Activated naive CD8-positive, alpha-beta T cell treated with anti-CD3 and anti-CD28 coated beads for 36 hours (primary cell): ENCODE measurements at regions not wholly inside any gene's neighbourhood (a gene's known extent, or its start where the extent isn't known, plus 50 kb on each side); places are given as distances from the start of the nearest gene placed in this dataset.
A peak's percentile ranks its signal among the peaks of the same experiment; 100 is the strongest.

Source experiments
- DNase-seq: peaks from one replicate; pipeline ENCODE4 v3.0.0; 2021
- H3K27ac Mint-ChIP-seq: one replicate; pipeline ENCODE4 v1.8.0; 2022; ENCODE audit warnings: mild to moderate bottlenecking, moderate library complexity, mixed read lengths
- H3K27me3 Mint-ChIP-seq: one replicate; pipeline ENCODE4 v1.8.0; 2022; ENCODE audit warnings: mild to moderate bottlenecking, mixed read lengths
- H3K36me3 Mint-ChIP-seq: one replicate; pipeline ENCODE4 v1.8.0; 2021; ENCODE audit warnings: mild to moderate bottlenecking, mixed read lengths
- H3K4me1 Mint-ChIP-seq: one replicate; pipeline ENCODE4 v1.8.0; 2021; ENCODE audit warnings: mixed read lengths
- H3K4me3 Mint-ChIP-seq: one replicate; pipeline ENCODE4 v1.8.0; 2022; ENCODE audit warnings: mild to moderate bottlenecking, moderate library complexity, mixed read lengths
- H3K9me3 Mint-ChIP-seq: one replicate; pipeline ENCODE4 v1.8.0; 2022; ENCODE audit warnings: mixed read lengths

DNA sequence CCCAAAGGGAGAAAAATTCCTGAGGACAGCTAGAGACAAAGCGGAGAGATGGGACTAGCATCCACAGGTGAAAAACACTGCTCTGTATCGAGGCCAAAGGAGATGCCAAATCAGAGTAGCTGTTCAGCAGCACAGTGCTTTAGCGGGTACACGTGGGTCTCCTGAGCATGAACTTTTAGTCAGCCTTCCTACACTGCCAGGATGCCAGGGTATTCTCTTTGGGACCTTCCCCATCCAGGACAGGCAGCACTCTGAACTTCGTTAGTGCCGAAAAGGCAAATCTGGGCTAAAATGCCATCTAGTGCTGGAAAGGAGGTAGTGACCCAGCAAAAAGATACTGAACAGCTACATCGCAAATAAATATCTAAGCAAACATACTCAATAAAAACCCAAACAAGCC, 64.9 kb downstream of the C6orf58 start:
- Mint-ChIP-seq H3K27ac (no peak overlapping the region), H3K9me3 (peaks cover 5% of the 10 kb centered on the region), H3K27me3 (no peaks in the 10 kb centered on the region), H3K36me3 (peaks cover 12% of the 10 kb centered on the region), H3K4me1 (no peaks in the 10 kb centered on the region), H3K4me3 (no peak overlapping the region)
- peak; percentile 1 for DNase-seq
